A673 (cell line): ENCODE measurements at regions not wholly inside any gene's neighbourhood (a gene's known extent, or its start where the extent isn't known, plus 50 kb on each side); places are given as distances from the start of the nearest gene placed in this dataset.

Experiments used
- BruUV-seq: library from RNA; stranded (reverse); fragments of 400-500 nt; replicated peaks from 2 replicates; lab custom pipeline; 2021; lab: Mats Ljungman, UMichigan
- CTCF ChIA-PET: fragments of 300-600 bp; sonication (Branson Sonifier 250); formaldehyde crosslinking; loops from one replicate; lab custom pipeline; 2022; ENCODE audit warnings: antibody characterized with exemption; lab: Charles Lee
- POLR2A ChIA-PET: fragments of 300-600 bp; sonication (Branson Sonifier 250); formaldehyde crosslinking; loops from one replicate; lab custom pipeline; 2022; ENCODE audit warnings: antibody characterized with exemption; ENCODE audit not compliant: low non-redundant PET; lab: Charles Lee
- DNase-seq: peaks from one replicate; pipeline ENCODE4 v3.0.0-alpha.2; 2015; ENCODE audit warnings: low spot score
- H3K27ac ChIP-seq: fragments of 200-600 bp; sonication (generic); 2 replicates; pipeline ENCODE4 v1.5.1; 2016; ENCODE audit warnings: mixed run types, low read depth, mild to moderate bottlenecking, mixed read lengths, antibody characterized with exemption, low read length; ENCODE audit not compliant: poor library complexity, severe bottlenecking
- H3K27me3 ChIP-seq: fragments of 200-600 bp; sonication (generic); replicated peaks from 2 replicates; pipeline ENCODE4 v1.6.1; 2017; ENCODE audit warnings: mixed run types, low read depth, mild to moderate bottlenecking, mixed read lengths, antibody characterized with exemption, low read length; ENCODE audit not compliant: insufficient read depth, poor library complexity
- H3K36me3 ChIP-seq: fragments of 200-600 bp; sonication (generic); 2 replicates; pipeline ENCODE4 v1.6.1; 2016; ENCODE audit warnings: mixed run types, mild to moderate bottlenecking, mixed read lengths, antibody characterized with exemption, low read length; ENCODE audit not compliant: insufficient read depth, poor library complexity, severe bottlenecking
- H3K4me1 ChIP-seq: fragments of 200-600 bp; sonication (generic); 2 replicates; pipeline ENCODE4 v1.6.1; 2017; ENCODE audit warnings: mixed run types, mild to moderate bottlenecking, mixed read lengths, antibody characterized with exemption, low read length; ENCODE audit not compliant: insufficient read depth, poor library complexity, severe bottlenecking
- H3K4me3 ChIP-seq: fragments of 200-600 bp; sonication (generic); 2 replicates; pipeline ENCODE4 v1.5.1; 2016; ENCODE audit warnings: low read depth, mixed run types, mild to moderate bottlenecking, mixed read lengths, low read length; ENCODE audit not compliant: poor library complexity, severe bottlenecking
- H3K9me3 ChIP-seq: fragments of 200-600 bp; sonication (generic); 2 replicates; pipeline ENCODE4 v1.6.1; 2016; ENCODE audit warnings: mixed run types, low read depth, mild to moderate bottlenecking, mixed read lengths, antibody characterized with exemption, low read length; ENCODE audit not compliant: poor library complexity, severe bottlenecking
- EZH2 ChIP-seq: fragments of 200-600 bp; sonication (generic); IDR thresholded peaks from 2 replicates; pipeline ENCODE4 v1.6.1; 2017; ENCODE audit warnings: borderline replicate concordance, low read depth, mild to moderate bottlenecking, mixed read lengths, antibody characterized with exemption, low read length; ENCODE audit not compliant: poor library complexity, severe bottlenecking
- intact Hi-C: fragments of 100-400 bp; cut with micrococcal nuclease; formaldehyde crosslinking; loops from one replicate; pipeline ENCODE4 v1.10.0; 2022; ENCODE audit not compliant: unreplicated experiment
- TF ChIP-seq, protein P1 (sequence below): fragments of 300-800, 200-600 bp; sonication (generic); conservative IDR thresholded peaks from 2 replicates; pipeline ENCODE4 v1.5.1; 2017; ENCODE audit warnings: low read depth, mild to moderate bottlenecking, antibody characterized with exemption, low read length, moderate library complexity, mixed read lengths

DNA sequence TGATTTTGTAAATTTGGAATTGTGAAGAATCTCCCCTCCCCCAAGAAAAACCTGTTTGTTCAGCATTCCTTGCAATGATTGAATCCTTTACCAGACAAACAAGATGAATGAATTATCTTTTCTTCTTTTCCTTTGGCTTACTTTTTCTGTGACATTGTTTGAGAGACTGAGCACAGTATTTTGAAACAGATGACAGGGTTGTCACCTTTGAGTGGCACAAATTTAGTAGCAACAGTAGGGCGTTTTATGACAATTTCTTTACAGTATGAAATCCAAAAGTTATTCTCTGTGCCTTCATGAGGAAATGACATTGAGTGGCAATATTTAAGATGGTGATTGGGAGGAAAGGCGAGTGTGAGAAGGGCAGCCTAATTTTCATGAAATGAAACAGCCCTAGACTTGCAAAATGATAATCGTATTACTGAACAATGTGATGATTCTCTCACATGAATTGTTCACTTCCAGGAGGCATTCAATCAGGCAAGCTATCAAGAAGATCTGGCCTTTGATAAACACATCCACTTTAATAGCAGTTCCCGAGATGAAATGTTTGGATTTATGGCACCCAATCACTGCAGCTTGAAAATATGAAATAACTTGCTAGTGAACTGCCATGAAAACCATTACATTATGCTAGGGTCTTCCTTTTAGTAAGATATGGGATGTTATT, 68.6 kb upstream of the SCEL start:
- Histone ChIP-seq H3K4me1 (no peaks in the 10 kb centered on the region), H3K9me3 (no peaks in the 10 kb centered on the region), H3K27ac (no peak overlapping the region), H3K27me3 (peaks cover 5% of the 10 kb centered on the region), H3K4me3 (no peak overlapping the region), H3K36me3 (no peaks in the 10 kb centered on the region)
- no peak for DNase-seq
- BruUV-seq, result no TSS peak
- TF ChIP-seq, protein P1, sequence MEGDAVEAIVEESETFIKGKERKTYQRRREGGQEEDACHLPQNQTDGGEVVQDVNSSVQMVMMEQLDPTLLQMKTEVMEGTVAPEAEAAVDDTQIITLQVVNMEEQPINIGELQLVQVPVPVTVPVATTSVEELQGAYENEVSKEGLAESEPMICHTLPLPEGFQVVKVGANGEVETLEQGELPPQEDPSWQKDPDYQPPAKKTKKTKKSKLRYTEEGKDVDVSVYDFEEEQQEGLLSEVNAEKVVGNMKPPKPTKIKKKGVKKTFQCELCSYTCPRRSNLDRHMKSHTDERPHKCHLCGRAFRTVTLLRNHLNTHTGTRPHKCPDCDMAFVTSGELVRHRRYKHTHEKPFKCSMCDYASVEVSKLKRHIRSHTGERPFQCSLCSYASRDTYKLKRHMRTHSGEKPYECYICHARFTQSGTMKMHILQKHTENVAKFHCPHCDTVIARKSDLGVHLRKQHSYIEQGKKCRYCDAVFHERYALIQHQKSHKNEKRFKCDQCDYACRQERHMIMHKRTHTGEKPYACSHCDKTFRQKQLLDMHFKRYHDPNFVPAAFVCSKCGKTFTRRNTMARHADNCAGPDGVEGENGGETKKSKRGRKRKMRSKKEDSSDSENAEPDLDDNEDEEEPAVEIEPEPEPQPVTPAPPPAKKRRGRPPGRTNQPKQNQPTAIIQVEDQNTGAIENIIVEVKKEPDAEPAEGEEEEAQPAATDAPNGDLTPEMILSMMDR, result no peak
- TF ChIP-seq EZH2, result no peak
- ChIA-PET CTCF (no interaction called here), POLR2A (no interaction called here)
- intact Hi-C loops, result no loop called here

DNA sequence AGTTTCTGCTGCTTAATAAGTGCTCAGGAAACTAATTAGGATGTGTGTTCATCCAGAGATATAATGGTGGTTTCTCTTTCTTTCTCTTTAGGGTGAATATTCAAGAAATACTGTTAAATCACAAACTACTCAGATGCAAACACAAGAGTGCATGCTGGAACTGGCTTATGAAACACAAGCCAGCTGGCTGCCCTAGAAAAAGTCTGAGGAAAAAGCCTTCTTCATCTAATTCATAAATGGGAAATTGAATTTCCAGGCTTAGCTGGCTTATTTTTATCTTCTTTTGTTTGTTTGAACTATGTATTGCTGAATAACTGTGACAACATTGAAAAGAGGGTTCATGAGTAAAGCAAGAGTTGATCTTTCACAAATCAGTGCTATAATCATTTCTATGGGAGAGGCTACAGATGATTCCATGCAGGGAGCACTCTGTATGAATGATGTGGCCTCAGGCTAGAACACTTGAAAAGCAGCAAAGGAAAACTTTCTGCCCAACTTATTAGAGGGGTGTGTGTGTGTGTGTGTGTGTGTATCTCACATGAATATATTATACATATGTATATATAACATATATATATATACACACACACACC, 69.8 kb upstream of the SCEL start:
- Histone ChIP-seq H3K4me1 (no peaks in the 10 kb centered on the region), H3K36me3 (no peaks in the 10 kb centered on the region), H3K27me3 (peaks cover 5% of the 10 kb centered on the region), H3K27ac (no peak overlapping the region), H3K9me3 (no peaks in the 10 kb centered on the region), H3K4me3 (no peak overlapping the region)
- POLR2A ChIA-PET, result no interaction called here
- BruUV-seq, result no TSS peak
- TF ChIP-seq, protein P1, result no peak
- no peak for TF ChIP-seq EZH2
- no peak for DNase-seq
- CTCF ChIA-PET, result no interaction called here
- intact Hi-C loops, result no loop called here

DNA sequence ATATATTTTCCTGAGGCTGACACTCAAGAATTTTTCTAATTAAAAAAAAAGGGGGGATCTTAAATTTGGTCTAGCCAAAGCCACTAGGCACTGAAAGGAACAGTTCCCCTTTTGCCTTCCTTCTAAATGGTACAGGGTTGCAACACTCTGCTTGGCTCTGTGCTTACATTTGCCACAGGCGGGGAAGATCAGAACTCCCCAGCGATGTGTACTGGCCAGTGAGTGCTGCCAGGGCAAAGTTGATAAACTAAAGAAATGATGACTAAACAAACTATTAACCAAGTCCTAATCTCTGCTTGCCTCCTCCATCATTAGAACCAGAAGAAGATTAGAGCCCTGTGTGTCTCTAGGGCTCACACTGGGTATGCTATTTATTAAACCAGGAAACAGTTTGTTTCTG, 75.3 kb upstream of the SCEL start:
- intact Hi-C loops, result no loop called here
- Histone ChIP-seq H3K27me3 (no peaks in the 10 kb centered on the region), H3K27ac (no peak overlapping the region), H3K4me1 (peaks cover 6% of the 10 kb centered on the region), H3K4me3 (no peak overlapping the region), H3K9me3 (no peaks in the 10 kb centered on the region), H3K36me3 (no peaks in the 10 kb centered on the region)
- DNase-seq, result no peak
- BruUV-seq, result no TSS peak
- TF ChIP-seq, protein P1, result no peak
- no peak for TF ChIP-seq EZH2
- POLR2A ChIA-PET, result interaction anchor here (0.6 kb wide), 1 partner anchor 25 kb away, joined by 3 read pairs; no protein-coding TSS in a partner anchor
- CTCF ChIA-PET, result no interaction called here
